Neural cell (in vitro differentiated cells): ENCODE measurements at regions not wholly inside any gene's neighbourhood (a gene's known extent, or its start where the extent isn't known, plus 50 kb on each side); places are given as distances from the start of the nearest gene placed in this dataset.

ENCODE experiments used
- H2AFZ ChIP-seq: fragments of 200-600, 300-800 bp; sonication (generic), shearing (Covaris generic); 2 replicates; pipeline ENCODE4 v1.6.0; 2014; ENCODE audit warnings: low read depth, mild to moderate bottlenecking, antibody characterized with exemption, low read length, moderate library complexity
- H3F3A ChIP-seq: fragments of 200-600 bp; shearing (Covaris generic); 2 replicates; pipeline ENCODE4 v1.6.1; 2016; ENCODE audit warnings: mild to moderate bottlenecking, moderate library complexity, mixed read lengths, antibody characterized with exemption, low read length; ENCODE audit not compliant: insufficient read depth, poor library complexity, severe bottlenecking
- H3K27ac ChIP-seq: fragments of 200-600, 300-800 bp; sonication (generic), shearing (Covaris generic); 2 replicates; pipeline ENCODE4 v1.5.1; 2014; ENCODE audit warnings: mild to moderate bottlenecking, low read length, moderate library complexity
- H3K27me3 ChIP-seq: fragments of 300-800, 200-600 bp; sonication (generic), shearing (Covaris generic); 2 replicates; pipeline ENCODE4 v1.6.0; 2014; ENCODE audit warnings: mild to moderate bottlenecking, low read depth, low read length, moderate library complexity; ENCODE audit not compliant: insufficient read depth
- H3K36me3 ChIP-seq: fragments of 300-800, 200-600 bp; sonication (generic), shearing (Covaris generic); 2 replicates; pipeline ENCODE4 v1.5.1; 2014; ENCODE audit warnings: mild to moderate bottlenecking, antibody characterized with exemption, low read length, moderate library complexity; ENCODE audit not compliant: insufficient read depth
- H3K4me2 ChIP-seq: fragments of 300-800, 200-600 bp; sonication (generic), shearing (Covaris generic); 2 replicates; pipeline ENCODE4 v1.6.0; 2014; ENCODE audit warnings: mild to moderate bottlenecking, low read length
- H3K4me3 ChIP-seq: fragments of 300-800, 200-600 bp; sonication (generic), shearing (Covaris generic); 2 replicates; pipeline ENCODE4 v1.5.1; 2014; ENCODE audit warnings: mild to moderate bottlenecking, low read length, moderate library complexity
- H3K79me2 ChIP-seq: fragments of 200-600 bp; shearing (Covaris generic); replicated peaks from 2 replicates; pipeline ENCODE4 v1.6.0; 2014; ENCODE audit warnings: mild to moderate bottlenecking, low read length, moderate library complexity; ENCODE audit not compliant: insufficient read depth
- H3K9ac ChIP-seq: fragments of 300-800, 200-600 bp; sonication (generic), shearing (Covaris generic); 2 replicates; pipeline ENCODE4 v1.6.1; 2016; ENCODE audit warnings: mild to moderate bottlenecking, low read length, mixed read lengths
- H3K9me2 ChIP-seq: fragments of 200-600 bp; shearing (Covaris generic); 2 replicates; pipeline ENCODE4 v1.6.1; 2016; ENCODE audit warnings: mild to moderate bottlenecking, low read length, mixed read lengths; ENCODE audit not compliant: insufficient read depth
- H3K9me3 ChIP-seq: fragments of 200-600, 300-800 bp; sonication (generic), shearing (Covaris generic); 2 replicates; pipeline ENCODE4 v1.6.1; 2016; ENCODE audit warnings: mild to moderate bottlenecking, mixed run types, low read length, moderate library complexity, mixed read lengths
- H4K20me1 ChIP-seq: fragments of 200-600 bp; shearing (Covaris generic); 2 replicates; pipeline ENCODE4 v1.6.1; 2016; ENCODE audit warnings: mild to moderate bottlenecking, mixed run types; ENCODE audit not compliant: insufficient read depth
- EP300 ChIP-seq: fragments of 450-650 bp; conservative IDR thresholded peaks from 2 replicates; pipeline ENCODE4 v1.6.1; 2014; ENCODE audit warnings: antibody characterized with exemption, mild to moderate bottlenecking, moderate library complexity; ENCODE audit not compliant: poor library complexity, severe bottlenecking
- EZH2 ChIP-seq: fragments of 200-600, 300-800 bp; shearing (Covaris generic), sonication (generic); IDR thresholded peaks from 2 replicates; pipeline ENCODE4 v1.6.1; 2014; ENCODE audit warnings: antibody characterized with exemption, low read length, borderline replicate concordance, mild to moderate bottlenecking; ENCODE audit not compliant: insufficient read depth, poor library complexity, severe bottlenecking
- MXI1 ChIP-seq: fragments of 450-650 bp; conservative IDR thresholded peaks from 2 replicates; pipeline ENCODE4 v1.6.1; 2014; ENCODE audit warnings: antibody characterized with exemption, mild to moderate bottlenecking; ENCODE audit not compliant: poor library complexity, severe bottlenecking
- POLR2AphosphoS5 ChIP-seq: IDR thresholded peaks from 2 replicates; pipeline ENCODE4 v1.6.1; 2012
- RAD21 ChIP-seq: fragments of 450-650 bp; conservative IDR thresholded peaks from 2 replicates; pipeline ENCODE4 v1.6.1; 2014; ENCODE audit warnings: antibody characterized with exemption, mild to moderate bottlenecking, moderate library complexity
- SMC3 ChIP-seq: fragments of 450-650 bp; conservative IDR thresholded peaks from 2 replicates; pipeline ENCODE4 v1.6.1; 2014; ENCODE audit warnings: antibody characterized with exemption, mild to moderate bottlenecking, moderate library complexity; ENCODE audit not compliant: poor library complexity
- TAF1 ChIP-seq: IDR thresholded peaks from 2 replicates; pipeline ENCODE4 v1.6.1; 2012; ENCODE audit warnings: low read depth
- TF ChIP-seq, protein P1 (sequence below): IDR thresholded peaks from 2 replicates; pipeline ENCODE4 v1.6.1; 2012; ENCODE audit warnings: borderline replicate concordance
- TF ChIP-seq, protein P2 (sequence below): fragments of 450-650 bp; IDR thresholded peaks from 2 replicates; pipeline ENCODE4 v1.5.1; 2014; ENCODE audit warnings: antibody characterized with exemption, mild to moderate bottlenecking, moderate library complexity; ENCODE audit not compliant: poor library complexity, severe bottlenecking

- Histone ChIP-seq H4K20me1 (no peaks in the 10 kb centered on the region), H3K9ac (no peak overlapping the region), H3K27me3 (no peaks in the 10 kb centered on the region), H3K9me2 (no peaks in the 10 kb centered on the region), H3K27ac (no peak overlapping the region), H3F3A (no peaks in the 10 kb centered on the region), H3K4me2 (no peak overlapping the region), H2AFZ (no peak overlapping the region), H3K79me2 (no peaks in the 10 kb centered on the region), H3K36me3 (no peaks in the 10 kb centered on the region), H3K9me3 (no peaks in the 10 kb centered on the region), H3K4me3 (no peak overlapping the region)
- no peak for TF ChIP-seq MXI1
- TF ChIP-seq TAF1 = no peak
- TF ChIP-seq RAD21 = no peak
- no peak for TF ChIP-seq SMC3
- TF ChIP-seq POLR2AphosphoS5 = no peak
These were observed 1504.6 kb upstream of the ADGRL3 start for GRCh38 chr4:59695355-59696053.

GRCh38 chr4:59698041-59698440 is 1502.1 kb upstream of the ADGRL3 start:
- H4K20me1 ChIP-seq = no peaks in the 10 kb centered on the region
- H3K27ac ChIP-seq = no peak overlapping the region
- H3K36me3 ChIP-seq = no peaks in the 10 kb centered on the region
- no peaks in the 10 kb centered on the region for H3K79me2 ChIP-seq
- H3K4me3 ChIP-seq = no peak overlapping the region
- H3K9ac ChIP-seq = no peak overlapping the region
- H3F3A ChIP-seq = no peaks in the 10 kb centered on the region
- H2AFZ ChIP-seq = no peak overlapping the region
- H3K27me3 ChIP-seq = no peaks in the 10 kb centered on the region
- H3K9me3 ChIP-seq = no peaks in the 10 kb centered on the region
- TF ChIP-seq, protein P1, sequence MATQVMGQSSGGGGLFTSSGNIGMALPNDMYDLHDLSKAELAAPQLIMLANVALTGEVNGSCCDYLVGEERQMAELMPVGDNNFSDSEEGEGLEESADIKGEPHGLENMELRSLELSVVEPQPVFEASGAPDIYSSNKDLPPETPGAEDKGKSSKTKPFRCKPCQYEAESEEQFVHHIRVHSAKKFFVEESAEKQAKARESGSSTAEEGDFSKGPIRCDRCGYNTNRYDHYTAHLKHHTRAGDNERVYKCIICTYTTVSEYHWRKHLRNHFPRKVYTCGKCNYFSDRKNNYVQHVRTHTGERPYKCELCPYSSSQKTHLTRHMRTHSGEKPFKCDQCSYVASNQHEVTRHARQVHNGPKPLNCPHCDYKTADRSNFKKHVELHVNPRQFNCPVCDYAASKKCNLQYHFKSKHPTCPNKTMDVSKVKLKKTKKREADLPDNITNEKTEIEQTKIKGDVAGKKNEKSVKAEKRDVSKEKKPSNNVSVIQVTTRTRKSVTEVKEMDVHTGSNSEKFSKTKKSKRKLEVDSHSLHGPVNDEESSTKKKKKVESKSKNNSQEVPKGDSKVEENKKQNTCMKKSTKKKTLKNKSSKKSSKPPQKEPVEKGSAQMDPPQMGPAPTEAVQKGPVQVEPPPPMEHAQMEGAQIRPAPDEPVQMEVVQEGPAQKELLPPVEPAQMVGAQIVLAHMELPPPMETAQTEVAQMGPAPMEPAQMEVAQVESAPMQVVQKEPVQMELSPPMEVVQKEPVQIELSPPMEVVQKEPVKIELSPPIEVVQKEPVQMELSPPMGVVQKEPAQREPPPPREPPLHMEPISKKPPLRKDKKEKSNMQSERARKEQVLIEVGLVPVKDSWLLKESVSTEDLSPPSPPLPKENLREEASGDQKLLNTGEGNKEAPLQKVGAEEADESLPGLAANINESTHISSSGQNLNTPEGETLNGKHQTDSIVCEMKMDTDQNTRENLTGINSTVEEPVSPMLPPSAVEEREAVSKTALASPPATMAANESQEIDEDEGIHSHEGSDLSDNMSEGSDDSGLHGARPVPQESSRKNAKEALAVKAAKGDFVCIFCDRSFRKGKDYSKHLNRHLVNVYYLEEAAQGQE = no peak
- TF ChIP-seq EZH2 (no peak), POLR2AphosphoS5 (no peak), MXI1 (no peak), RAD21 (no peak), SMC3 (no peak), TAF1 (no peak), EP300 (no peak)
- TF ChIP-seq, protein P2, sequence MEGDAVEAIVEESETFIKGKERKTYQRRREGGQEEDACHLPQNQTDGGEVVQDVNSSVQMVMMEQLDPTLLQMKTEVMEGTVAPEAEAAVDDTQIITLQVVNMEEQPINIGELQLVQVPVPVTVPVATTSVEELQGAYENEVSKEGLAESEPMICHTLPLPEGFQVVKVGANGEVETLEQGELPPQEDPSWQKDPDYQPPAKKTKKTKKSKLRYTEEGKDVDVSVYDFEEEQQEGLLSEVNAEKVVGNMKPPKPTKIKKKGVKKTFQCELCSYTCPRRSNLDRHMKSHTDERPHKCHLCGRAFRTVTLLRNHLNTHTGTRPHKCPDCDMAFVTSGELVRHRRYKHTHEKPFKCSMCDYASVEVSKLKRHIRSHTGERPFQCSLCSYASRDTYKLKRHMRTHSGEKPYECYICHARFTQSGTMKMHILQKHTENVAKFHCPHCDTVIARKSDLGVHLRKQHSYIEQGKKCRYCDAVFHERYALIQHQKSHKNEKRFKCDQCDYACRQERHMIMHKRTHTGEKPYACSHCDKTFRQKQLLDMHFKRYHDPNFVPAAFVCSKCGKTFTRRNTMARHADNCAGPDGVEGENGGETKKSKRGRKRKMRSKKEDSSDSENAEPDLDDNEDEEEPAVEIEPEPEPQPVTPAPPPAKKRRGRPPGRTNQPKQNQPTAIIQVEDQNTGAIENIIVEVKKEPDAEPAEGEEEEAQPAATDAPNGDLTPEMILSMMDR = no peak
- H3K9me2 ChIP-seq = no peaks in the 10 kb centered on the region
- no peak overlapping the region for H3K4me2 ChIP-seq
